Left lung (tissue), 4 donors: ENCODE measurements at regions not wholly inside any gene's neighbourhood (a gene's known extent, or its start where the extent isn't known, plus 50 kb on each side); places are given as distances from the start of the nearest gene placed in this dataset.

Experiments
- ATAC-seq: fragments of 200-7000 bp; cut with Tn5 transposase; one replicate; pipeline ENCODE4 v1.9.1; 2020; ENCODE audit warnings: moderate library complexity
- DNase-seq, 4 donors: peaks; one replicate each; pipeline ENCODE4 v3.0.0-alpha.2; 2013 to 2020
- H3K27ac ChIP-seq, 2 donors: fragments of 200-600 bp; sonication (generic) in 1 of 2; one replicate each; pipeline versions ENCODE4 v1.5.0 to v1.8.0; 2020 to 2021
- H3K27me3 ChIP-seq, 2 donors: fragments of 200-600 bp; sonication (generic) in 1 of 2; one replicate each; pipeline versions ENCODE4 v1.5.0 to v1.8.0; 2020 to 2021
- H3K36me3 ChIP-seq, 2 donors: fragments of 200-600 bp; sonication (generic) in 1 of 2; one replicate each; pipeline versions ENCODE4 v1.5.0 to v1.8.0; 2020 to 2021
- H3K4me1 ChIP-seq, 2 donors: fragments of 200-600 bp; one replicate each; pipeline ENCODE4 v1.8.0; 2021
- H3K4me3 ChIP-seq, 2 donors: fragments of 200-600 bp; sonication (generic) in 1 of 2; one replicate each; pipeline versions ENCODE4 v1.5.0 to v1.8.0; 2020 to 2021; ENCODE audit warnings: mild to moderate bottlenecking in 1 of 2
- H3K9me3 ChIP-seq, 2 donors: fragments of 200-600 bp; sonication (generic) in 1 of 2; one replicate each; pipeline versions ENCODE4 v1.5.0 to v1.8.0; 2020 to 2021
- CTCF ChIP-seq, 2 donors: fragments of 200-600 bp; sonication (generic) in 1 of 2; IDR thresholded peaks; one replicate each; pipeline versions ENCODE4 v1.5.0 to v1.8.0; 2021; ENCODE audit warnings: antibody characterized with exemption in 2 of 2
- intact Hi-C, 2 donors: fragments of 100-400 bp; cut with DNase I; formaldehyde crosslinking; loops; one replicate each; pipeline versions ENCODE4 v1.11.2 to v1.14.2; 2022
- donor health status: DM: no; HTN: yes; CAD: no.
- donor health status: DM: no; HTN: no; CAD: no.

- ATAC-seq: no peak
- intact Hi-C loops: no loop called here
- no peak overlapping the region for H3K27ac ChIP-seq
- H3K27me3 ChIP-seq: no peaks in the 10 kb centered on the region
- peaks cover 0 to 2% of the 10 kb centered on the region in 2 donors for H3K9me3 ChIP-seq
- H3K4me3 ChIP-seq: no peak overlapping the region
- H3K36me3 ChIP-seq: peaks cover 2 to 56% of the 10 kb centered on the region in 2 donors
- no peaks in the 10 kb centered on the region for H3K4me1 ChIP-seq
- TF ChIP-seq CTCF (IDR thresholded peaks at IDR 0.05): no peak
- DNase-seq: no peak
Measured at GRCh38 chr22:25482091-25482760, 82.2 kb upstream of the GRK3 start.

GRCh38 chr22:25482868-25483639 is 81.4 kb upstream of the GRK3 start:
- no peak for ATAC-seq
- Histone ChIP-seq H3K27me3 (no peaks in the 10 kb centered on the region), H3K9me3 (no peaks in the 10 kb centered on the region), H3K4me1 (no peaks in the 10 kb centered on the region), H3K36me3 (peaks cover 2 to 54% of the 10 kb centered on the region in 2 donors), H3K4me3 (no peak overlapping the region), H3K27ac (no peak overlapping the region)
- intact Hi-C loops: no loop called here
- no peak for TF ChIP-seq CTCF (IDR thresholded peaks at IDR 0.05)
- DNase-seq: peak in 1 of 4 donors; percentile 33

- H3K36me3 ChIP-seq: peaks cover 2 to 47% of the 10 kb centered on the region in 2 donors
- H3K4me3 ChIP-seq: no peak overlapping the region
- intact Hi-C loops: no loop called here
- ATAC-seq (no peak), DNase-seq (no peak)
- no peak overlapping the region for H3K27ac ChIP-seq
- TF ChIP-seq CTCF (IDR thresholded peaks at IDR 0.05): no peak
- H3K4me1 ChIP-seq: no peaks in the 10 kb centered on the region
- H3K9me3 ChIP-seq: no peaks in the 10 kb centered on the region
- no peaks in the 10 kb centered on the region for H3K27me3 ChIP-seq
Measured at GRCh38 chr22:25483931-25484330, 80.5 kb upstream of the GRK3 start.

GRCh38 chr22:25484521-25485315 is 79.8 kb upstream of the GRK3 start:
- ATAC-seq (no peak), DNase-seq (no peak)
- Histone ChIP-seq H3K27ac (no peak overlapping the region), H3K9me3 (no peaks in the 10 kb centered on the region), H3K4me3 (no peak overlapping the region), H3K4me1 (no peaks in the 10 kb centered on the region), H3K36me3 (peaks cover 2 to 47% of the 10 kb centered on the region in 2 donors), H3K27me3 (no peaks in the 10 kb centered on the region)
- no peak for TF ChIP-seq CTCF (IDR thresholded peaks at IDR 0.05)
- intact Hi-C loops: no loop called here
